GM23338 (cell line): ENCODE measurements at regions not wholly inside any gene's neighbourhood (a gene's known extent, or its start where the extent isn't known, plus 50 kb on each side); places are given as distances from the start of the nearest gene placed in this dataset.

ENCODE experiments used
- ATAC-seq: fragments of 200-7000 bp; cut with Tn5 transposase; 3 replicates; pipeline ENCODE4 v1.9.1; 2020
- DNase-seq: peaks from one replicate; pipeline ENCODE4 v3.0.0-alpha.2; 2015; ENCODE audit warnings: low spot score
- H2AFZ ChIP-seq: fragments of 200-600 bp; sonication (generic); 2 replicates; pipeline ENCODE4 v1.8.0; 2016; ENCODE audit warnings: antibody characterized with exemption, mild to moderate bottlenecking, moderate library complexity
- H3F3A ChIP-seq: fragments of 200-600 bp; sonication (generic); replicated peaks from 2 replicates; pipeline ENCODE4 v1.8.0; 2017; ENCODE audit warnings: antibody characterized with exemption, mixed run types, low read depth
- H3K27ac ChIP-seq: fragments of 200-600 bp; sonication (generic); 2 replicates; pipeline ENCODE4 v1.6.1; 2016; ENCODE audit warnings: low read depth
- H3K27me3 ChIP-seq: fragments of 200-600 bp; sonication (generic); 2 replicates; pipeline ENCODE4 v1.8.0; 2016; ENCODE audit warnings: mild to moderate bottlenecking, mixed run types, moderate library complexity; ENCODE audit not compliant: insufficient read depth
- H3K36me3 ChIP-seq: fragments of 200-600 bp; sonication (generic); 2 replicates; pipeline ENCODE4 v1.8.0; 2016; ENCODE audit warnings: mild to moderate bottlenecking; ENCODE audit not compliant: insufficient read depth
- H3K4me1 ChIP-seq: fragments of 200-600 bp; sonication (generic); 2 replicates; pipeline ENCODE4 v1.8.0; 2016; ENCODE audit warnings: mild to moderate bottlenecking, moderate library complexity; ENCODE audit not compliant: insufficient read depth
- H3K4me2 ChIP-seq: fragments of 200-600 bp; sonication (generic); 2 replicates; pipeline ENCODE4 v1.7.1; 2017; ENCODE audit warnings: mixed run types
- H3K4me3 ChIP-seq: fragments of 200-600 bp; sonication (generic); 2 replicates; pipeline ENCODE4 v1.6.1; 2016; ENCODE audit warnings: mixed run types
- H3K79me2 ChIP-seq: fragments of 200-600 bp; sonication (generic); replicated peaks from 2 replicates; pipeline ENCODE4 v1.8.0; 2017; ENCODE audit warnings: mild to moderate bottlenecking; ENCODE audit not compliant: insufficient read depth
- H3K9me2 ChIP-seq: fragments of 200-600 bp; sonication (generic); 2 replicates; pipeline ENCODE4 v1.8.0; 2017; ENCODE audit not compliant: insufficient read depth
- H4K20me1 ChIP-seq: fragments of 200-600 bp; sonication (generic); replicated peaks from 2 replicates; pipeline ENCODE4 v1.8.0; 2017; ENCODE audit warnings: mild to moderate bottlenecking; ENCODE audit not compliant: insufficient read depth
- H3K27ac Mint-ChIP-seq: 2 replicates; pipeline ENCODE4 v1.8.0; 2020; ENCODE audit warnings: inconsistent platforms, mild to moderate bottlenecking, moderate library complexity, mixed read lengths
- H3K27me3 Mint-ChIP-seq: 3 replicates; pipeline ENCODE4 v1.8.0; 2022; ENCODE audit warnings: low read depth, mild to moderate bottlenecking, moderate library complexity, mixed read lengths, inconsistent platforms; ENCODE audit not compliant: insufficient read depth, poor library complexity
- H3K36me3 Mint-ChIP-seq: 3 replicates; pipeline ENCODE4 v1.8.0; 2021; ENCODE audit warnings: low read depth, mild to moderate bottlenecking, inconsistent platforms, moderate library complexity, mixed read lengths
- H3K4me1 Mint-ChIP-seq: 3 replicates; pipeline ENCODE4 v1.8.0; 2020; ENCODE audit warnings: mild to moderate bottlenecking, inconsistent platforms, mixed read lengths
- H3K4me3 Mint-ChIP-seq: 3 replicates; pipeline ENCODE4 v1.8.0; 2021; ENCODE audit warnings: moderate library complexity, mild to moderate bottlenecking, inconsistent platforms, mixed read lengths
- H3K9me3 Mint-ChIP-seq: 3 replicates; pipeline ENCODE4 v1.8.0; 2020; ENCODE audit warnings: moderate library complexity, mild to moderate bottlenecking, inconsistent platforms, mixed read lengths
- POLR2AphosphoS5 ChIP-seq: IDR thresholded peaks from 2 replicates; pipeline ENCODE4 v1.6.1; 2016; ENCODE audit warnings: antibody characterized with exemption, low read depth
- ZNF331 ChIP-seq: fragments of 250-450 bp; sonication (Bioruptor Pico); IDR thresholded peaks from 2 replicates; pipeline ENCODE4 v1.5.0; 2020; ENCODE audit warnings: low read depth, mild to moderate bottlenecking, moderate library complexity
- TF ChIP-seq, protein P1 (sequence below): IDR thresholded peaks from 2 replicates; pipeline ENCODE4 v1.6.1; 2016; ENCODE audit warnings: antibody characterized with exemption
- TF ChIP-seq, protein P2 (sequence below), 2 experiments: fragments of 200-600 bp in 1 of 2; sonication (generic) in 1 of 2; conservative IDR thresholded peaks; 2 replicates each; pipeline versions ENCODE4 v1.5.1 to v1.6.1; 2016 to 2017; ENCODE audit warnings: antibody characterized with exemption in 2 of 2, low read depth in 2 of 2, mild to moderate bottlenecking in 2 of 2, moderate library complexity in 1 of 2
- TF ChIP-seq, protein P3 (sequence below): IDR thresholded peaks from one replicate; pipeline ENCODE4 v1.6.1; 2018; ENCODE audit warnings: antibody characterized with exemption; ENCODE audit not compliant: unreplicated experiment

DNA sequence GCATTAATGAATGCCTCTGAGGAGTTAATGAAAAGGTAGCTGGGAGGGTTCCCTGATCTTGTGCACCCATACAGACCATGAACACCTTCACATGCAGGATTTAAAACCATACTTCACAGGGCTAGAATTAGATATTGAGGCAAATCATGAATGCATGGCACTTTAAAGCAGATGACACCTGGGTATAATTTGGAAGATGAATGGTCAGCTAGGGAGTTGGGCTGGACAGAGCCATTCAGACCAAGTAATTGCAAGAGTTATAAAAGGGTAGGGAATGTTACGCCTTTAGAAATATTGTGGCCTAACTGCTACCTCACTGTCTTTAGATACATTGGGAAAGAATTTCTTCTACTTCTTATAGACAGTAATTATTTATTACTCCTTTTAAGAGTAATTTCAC, 89.1 kb upstream of the ZNF827 start (continued):
- TF ChIP-seq, protein P1, sequence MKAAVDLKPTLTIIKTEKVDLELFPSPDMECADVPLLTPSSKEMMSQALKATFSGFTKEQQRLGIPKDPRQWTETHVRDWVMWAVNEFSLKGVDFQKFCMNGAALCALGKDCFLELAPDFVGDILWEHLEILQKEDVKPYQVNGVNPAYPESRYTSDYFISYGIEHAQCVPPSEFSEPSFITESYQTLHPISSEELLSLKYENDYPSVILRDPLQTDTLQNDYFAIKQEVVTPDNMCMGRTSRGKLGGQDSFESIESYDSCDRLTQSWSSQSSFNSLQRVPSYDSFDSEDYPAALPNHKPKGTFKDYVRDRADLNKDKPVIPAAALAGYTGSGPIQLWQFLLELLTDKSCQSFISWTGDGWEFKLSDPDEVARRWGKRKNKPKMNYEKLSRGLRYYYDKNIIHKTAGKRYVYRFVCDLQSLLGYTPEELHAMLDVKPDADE: no peak
- TF ChIP-seq POLR2AphosphoS5: no peak

DNA sequence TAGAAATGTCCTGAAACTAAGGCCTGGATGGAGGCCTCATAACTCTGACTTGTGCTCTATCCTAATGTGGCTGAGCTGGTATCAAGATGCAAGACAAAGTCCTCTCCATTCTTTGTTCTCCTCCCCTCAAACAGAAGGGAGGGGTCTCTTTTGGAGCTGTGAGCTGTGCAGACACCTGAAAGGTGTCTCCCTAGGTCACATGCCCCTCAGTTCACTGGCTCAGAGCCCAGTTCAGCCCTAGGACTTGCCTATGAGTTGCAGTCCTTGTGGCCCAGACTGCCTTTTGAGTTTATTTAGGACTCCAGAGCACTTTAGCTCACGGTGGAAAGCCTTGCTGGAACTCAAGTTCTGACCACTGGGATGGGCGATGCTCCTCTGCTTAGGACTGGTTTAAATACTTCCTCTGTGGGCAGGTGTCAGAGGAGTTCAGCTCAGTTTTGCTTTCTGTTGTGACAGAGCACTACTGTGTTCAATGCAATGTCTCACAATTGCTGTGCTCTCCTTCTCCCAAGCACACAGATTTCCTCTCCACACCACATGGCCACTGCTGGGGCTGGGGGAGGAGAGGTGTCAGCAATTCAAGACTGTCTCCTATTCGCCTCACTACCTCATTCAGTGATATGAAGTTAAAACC, 84.8 kb upstream of the ZNF827 start:
- Mint-ChIP-seq H3K27ac (no peak overlapping the region), H3K36me3 (no peaks in the 10 kb centered on the region), H3K4me1 (peaks cover 3% of the 10 kb centered on the region; the same call in 1 of the 3 replicates), H3K4me3 (no peak overlapping the region), H3K9me3 (no peaks in the 10 kb centered on the region), H3K27me3 (no peaks in the 10 kb centered on the region)
- Histone ChIP-seq H3F3A (no peaks in the 10 kb centered on the region), H3K4me3 (no peak overlapping the region), H3K36me3 (no peaks in the 10 kb centered on the region), H3K9me2 (no peaks in the 10 kb centered on the region), H2AFZ (peak overlapping the region; percentile 28; the same call in 1 of the 2 replicates), H4K20me1 (no peaks in the 10 kb centered on the region), H3K27ac (no peak overlapping the region), H3K4me2 (no peak overlapping the region), H3K4me1 (no peaks in the 10 kb centered on the region), H3K79me2 (no peaks in the 10 kb centered on the region), H3K27me3 (no peaks in the 10 kb centered on the region)
- ATAC-seq (no peak), DNase-seq (no peak)
- TF ChIP-seq, protein P2, sequence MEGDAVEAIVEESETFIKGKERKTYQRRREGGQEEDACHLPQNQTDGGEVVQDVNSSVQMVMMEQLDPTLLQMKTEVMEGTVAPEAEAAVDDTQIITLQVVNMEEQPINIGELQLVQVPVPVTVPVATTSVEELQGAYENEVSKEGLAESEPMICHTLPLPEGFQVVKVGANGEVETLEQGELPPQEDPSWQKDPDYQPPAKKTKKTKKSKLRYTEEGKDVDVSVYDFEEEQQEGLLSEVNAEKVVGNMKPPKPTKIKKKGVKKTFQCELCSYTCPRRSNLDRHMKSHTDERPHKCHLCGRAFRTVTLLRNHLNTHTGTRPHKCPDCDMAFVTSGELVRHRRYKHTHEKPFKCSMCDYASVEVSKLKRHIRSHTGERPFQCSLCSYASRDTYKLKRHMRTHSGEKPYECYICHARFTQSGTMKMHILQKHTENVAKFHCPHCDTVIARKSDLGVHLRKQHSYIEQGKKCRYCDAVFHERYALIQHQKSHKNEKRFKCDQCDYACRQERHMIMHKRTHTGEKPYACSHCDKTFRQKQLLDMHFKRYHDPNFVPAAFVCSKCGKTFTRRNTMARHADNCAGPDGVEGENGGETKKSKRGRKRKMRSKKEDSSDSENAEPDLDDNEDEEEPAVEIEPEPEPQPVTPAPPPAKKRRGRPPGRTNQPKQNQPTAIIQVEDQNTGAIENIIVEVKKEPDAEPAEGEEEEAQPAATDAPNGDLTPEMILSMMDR (conservative IDR thresholded peaks at IDR 0.05; ENCODE audit: low read depth in 2 of 2): no peak

DNA sequence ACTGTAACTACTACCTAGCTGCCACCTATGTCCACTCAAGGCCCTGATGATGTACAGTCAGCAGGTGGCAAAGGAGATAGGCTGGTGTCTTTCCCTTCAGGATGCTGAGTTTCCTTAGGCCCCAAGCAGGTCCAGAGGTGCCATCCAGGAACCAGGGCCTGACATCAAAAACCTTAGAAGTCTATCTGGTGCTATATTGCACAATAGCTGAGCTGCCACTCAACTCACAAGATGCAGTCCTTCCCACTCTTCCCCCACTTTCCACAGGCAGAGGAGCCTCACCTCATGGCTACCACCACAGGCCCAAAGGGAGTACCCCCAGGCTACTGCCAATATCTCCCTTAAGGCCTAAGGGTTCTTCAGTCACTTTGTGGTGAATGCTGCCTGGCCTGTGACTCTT, 83.9 kb upstream of the ZNF827 start:
- H3K4me2 ChIP-seq: no peak overlapping the region
- H3K9me3 Mint-ChIP-seq: no peaks in the 10 kb centered on the region
- H3K27me3 Mint-ChIP-seq: no peaks in the 10 kb centered on the region
- H3K79me2 ChIP-seq: no peaks in the 10 kb centered on the region
- no peaks in the 10 kb centered on the region for H4K20me1 ChIP-seq
- H3K4me3 Mint-ChIP-seq: no peak overlapping the region
- DNase-seq (no peak), ATAC-seq (no peak)
- H3F3A ChIP-seq: no peaks in the 10 kb centered on the region
- H3K27ac Mint-ChIP-seq: no peak overlapping the region
- no peak overlapping the region for H2AFZ ChIP-seq
- no peaks in the 10 kb centered on the region for H3K9me2 ChIP-seq
- no peak overlapping the region for H3K27ac ChIP-seq
- no peaks in the 10 kb centered on the region for H3K36me3 Mint-ChIP-seq
- TF ChIP-seq ZNF331: no peak
- TF ChIP-seq, protein P3, sequence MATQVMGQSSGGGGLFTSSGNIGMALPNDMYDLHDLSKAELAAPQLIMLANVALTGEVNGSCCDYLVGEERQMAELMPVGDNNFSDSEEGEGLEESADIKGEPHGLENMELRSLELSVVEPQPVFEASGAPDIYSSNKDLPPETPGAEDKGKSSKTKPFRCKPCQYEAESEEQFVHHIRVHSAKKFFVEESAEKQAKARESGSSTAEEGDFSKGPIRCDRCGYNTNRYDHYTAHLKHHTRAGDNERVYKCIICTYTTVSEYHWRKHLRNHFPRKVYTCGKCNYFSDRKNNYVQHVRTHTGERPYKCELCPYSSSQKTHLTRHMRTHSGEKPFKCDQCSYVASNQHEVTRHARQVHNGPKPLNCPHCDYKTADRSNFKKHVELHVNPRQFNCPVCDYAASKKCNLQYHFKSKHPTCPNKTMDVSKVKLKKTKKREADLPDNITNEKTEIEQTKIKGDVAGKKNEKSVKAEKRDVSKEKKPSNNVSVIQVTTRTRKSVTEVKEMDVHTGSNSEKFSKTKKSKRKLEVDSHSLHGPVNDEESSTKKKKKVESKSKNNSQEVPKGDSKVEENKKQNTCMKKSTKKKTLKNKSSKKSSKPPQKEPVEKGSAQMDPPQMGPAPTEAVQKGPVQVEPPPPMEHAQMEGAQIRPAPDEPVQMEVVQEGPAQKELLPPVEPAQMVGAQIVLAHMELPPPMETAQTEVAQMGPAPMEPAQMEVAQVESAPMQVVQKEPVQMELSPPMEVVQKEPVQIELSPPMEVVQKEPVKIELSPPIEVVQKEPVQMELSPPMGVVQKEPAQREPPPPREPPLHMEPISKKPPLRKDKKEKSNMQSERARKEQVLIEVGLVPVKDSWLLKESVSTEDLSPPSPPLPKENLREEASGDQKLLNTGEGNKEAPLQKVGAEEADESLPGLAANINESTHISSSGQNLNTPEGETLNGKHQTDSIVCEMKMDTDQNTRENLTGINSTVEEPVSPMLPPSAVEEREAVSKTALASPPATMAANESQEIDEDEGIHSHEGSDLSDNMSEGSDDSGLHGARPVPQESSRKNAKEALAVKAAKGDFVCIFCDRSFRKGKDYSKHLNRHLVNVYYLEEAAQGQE: no peak
- H3K4me1 Mint-ChIP-seq: peaks cover 3% of the 10 kb centered on the region; the same call in 1 of the 3 replicates
- H3K36me3 ChIP-seq: no peaks in the 10 kb centered on the region
- no peaks in the 10 kb centered on the region for H3K27me3 ChIP-seq
- no peak overlapping the region for H3K4me3 ChIP-seq
- H3K4me1 ChIP-seq: no peaks in the 10 kb centered on the region
